Neuronal stem cell (in vitro differentiated cells): ENCODE measurements at regions not wholly inside any gene's neighbourhood (a gene's known extent, or its start where the extent isn't known, plus 50 kb on each side); places are given as distances from the start of the nearest gene placed in this dataset.

Experiments
- DNase-seq: peaks from one replicate; pipeline ENCODE4 v3.0.0-alpha.2; 2013; ENCODE audit warnings: low spot score
- H2AFZ ChIP-seq: one replicate; pipeline ENCODE4 v1.6.1; 2013; ENCODE audit warnings: mild to moderate bottlenecking, low read length, inconsistent platforms
- H2AK5ac ChIP-seq: 2 replicates; pipeline ENCODE4 v1.6.1; 2013; ENCODE audit warnings: low read depth, mild to moderate bottlenecking, inconsistent platforms, low read length, moderate library complexity, mixed read lengths
- H2BK120ac ChIP-seq: 2 replicates; pipeline ENCODE4 v1.6.1; 2013; ENCODE audit warnings: low read depth, mild to moderate bottlenecking, inconsistent platforms, low read length, moderate library complexity, mixed read lengths
- H2BK12ac ChIP-seq: one replicate; pipeline ENCODE4 v1.6.1; 2013; ENCODE audit warnings: low read length, inconsistent platforms
- H2BK15ac ChIP-seq: 2 replicates; pipeline ENCODE4 v1.6.1; 2013; ENCODE audit warnings: mild to moderate bottlenecking, low read length, inconsistent platforms, mixed read lengths
- H2BK5ac ChIP-seq: one replicate; pipeline ENCODE4 v1.6.1; 2013; ENCODE audit warnings: inconsistent platforms, mild to moderate bottlenecking, low read length, moderate library complexity
- H3K14ac ChIP-seq: one replicate; pipeline ENCODE4 v1.6.1; 2013; ENCODE audit warnings: low read length, inconsistent platforms
- H3K18ac ChIP-seq: 2 replicates; pipeline ENCODE4 v1.6.1; 2013; ENCODE audit warnings: low read length, inconsistent platforms
- H3K23ac ChIP-seq: 2 replicates; pipeline ENCODE4 v1.6.1; 2013; ENCODE audit warnings: low read depth, mild to moderate bottlenecking, mixed read lengths, low read length, inconsistent platforms; ENCODE audit not compliant: poor library complexity
- H3K27ac ChIP-seq: replicated peaks from 3 replicates; pipeline ENCODE4 v1.5.1; 2013; ENCODE audit warnings: low read length, inconsistent platforms
- H3K27me3 ChIP-seq, 3 experiments: 2 replicates each; pipeline ENCODE4 v1.6.1; 2013; ENCODE audit warnings: low read length in 3 of 3, mild to moderate bottlenecking in 2 of 3, inconsistent platforms in 1 of 3, low read depth in 1 of 3, mixed read lengths in 1 of 3, moderate library complexity in 1 of 3; ENCODE audit not compliant: control insufficient read depth in 3 of 3, insufficient read depth in 3 of 3
- H3K36me3 ChIP-seq, 2 donors: replicated peaks in 1 of 2; 2 replicates each; pipeline ENCODE4 v1.6.1; 2013; ENCODE audit warnings: low read length in 2 of 2; ENCODE audit not compliant: control insufficient read depth in 2 of 2, insufficient read depth in 2 of 2
- H3K4ac ChIP-seq: 2 replicates; pipeline ENCODE4 v1.6.1; 2013; ENCODE audit warnings: inconsistent platforms, mild to moderate bottlenecking, low read length, moderate library complexity
- H3K4me1 ChIP-seq, 2 donors: 1 replicate in 1 of 2; 2 replicates in 1 of 2; pipeline ENCODE4 v1.6.1; 2013; ENCODE audit warnings: low read length in 2 of 2, low read depth in 1 of 2; ENCODE audit not compliant: control insufficient read depth in 2 of 2, insufficient read depth in 1 of 2
- H3K4me2 ChIP-seq: one replicate; pipeline ENCODE4 v1.6.1; 2013; ENCODE audit warnings: mild to moderate bottlenecking, low read length, inconsistent platforms; ENCODE audit not compliant: insufficient read depth, poor library complexity, severe bottlenecking
- H3K4me3 ChIP-seq, 2 donors: 2 replicates each; pipeline ENCODE4 v1.5.1; 2013; ENCODE audit warnings: low read length in 2 of 2, mild to moderate bottlenecking in 2 of 2, inconsistent platforms in 1 of 2, moderate library complexity in 1 of 2
- H3K79me1 ChIP-seq: one replicate; pipeline ENCODE4 v1.6.1; 2013; ENCODE audit warnings: low read depth, mild to moderate bottlenecking, inconsistent platforms, low read length, moderate library complexity
- H3K9ac ChIP-seq: one replicate; pipeline ENCODE4 v1.6.1; 2013; ENCODE audit warnings: mild to moderate bottlenecking, low read depth, low read length, inconsistent platforms; ENCODE audit not compliant: poor library complexity
- H3K9me3 ChIP-seq, 2 donors: replicated peaks in 1 of 2; 2 replicates each; pipeline versions ENCODE3 to v1.6.1; 2013; ENCODE audit warnings: low read length in 2 of 2, mild to moderate bottlenecking in 2 of 2, inconsistent platforms in 1 of 2, low read depth in 1 of 2, mixed read lengths in 1 of 2, moderate library complexity in 1 of 2; ENCODE audit not compliant: control insufficient read depth in 2 of 2, insufficient read depth in 1 of 2
- H4K8ac ChIP-seq: one replicate; pipeline ENCODE4 v1.6.1; 2013; ENCODE audit warnings: low read depth, mild to moderate bottlenecking, inconsistent platforms, low read length, moderate library complexity
- H4K91ac ChIP-seq: one replicate; pipeline ENCODE4 v1.6.1; 2013; ENCODE audit warnings: low read length, low read depth, mild to moderate bottlenecking, inconsistent platforms; ENCODE audit not compliant: poor library complexity
- WGBS, 2 donors: extraction: QIAGEN DNeasy Blood & Tissue Kit; methylation state at CpG; one replicate each; pipeline ENCODE4 v1.1.7; 2013; ENCODE audit warnings: missing lambda C conversion rate in 2 of 2, mixed read lengths in 1 of 2; ENCODE audit not compliant: insufficient read length in 2 of 2, insufficient replicate concordance in 1 of 2; ENCODE audit errors: extremely low coverage in 2 of 2; 5-methylcytosine and 5-hydroxymethylcytosine counted together

DNA sequence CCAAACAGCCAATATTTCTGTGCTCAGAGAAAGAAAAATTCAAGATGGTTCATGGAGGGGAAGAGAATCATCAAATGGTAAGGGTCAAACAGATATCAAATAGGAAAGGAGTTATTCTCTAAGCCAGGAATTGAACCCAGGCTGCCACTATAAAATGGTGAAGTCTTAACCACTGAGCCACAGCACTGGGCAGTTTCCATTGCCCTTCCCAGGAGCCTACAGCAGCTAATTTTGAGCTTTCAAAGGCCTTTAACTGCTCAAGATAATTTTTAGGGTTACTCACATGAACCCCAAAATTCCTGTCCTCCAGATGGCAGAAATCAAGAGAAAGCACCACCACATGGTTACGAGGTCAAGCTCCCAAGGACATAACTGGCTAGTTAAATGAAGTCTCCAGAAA, 176.2 kb downstream of the KIF18A start:
- H2BK120ac ChIP-seq, result no peak overlapping the region
- H2BK15ac ChIP-seq, result no peak overlapping the region
- no peak overlapping the region for H2AK5ac ChIP-seq
- peaks cover 0 to 9% of the 10 kb centered on the region in 2 donors for H3K4me1 ChIP-seq
- H3K4me2 ChIP-seq, result no peak overlapping the region
- no peak overlapping the region for H2AFZ ChIP-seq
- no peak overlapping the region for H2BK12ac ChIP-seq
- H2BK5ac ChIP-seq, result no peak overlapping the region
- no peak overlapping the region for H3K14ac ChIP-seq
- H3K23ac ChIP-seq, result no peak overlapping the region
- H3K27me3 ChIP-seq, result no peaks in the 10 kb centered on the region
- no peak overlapping the region for H4K91ac ChIP-seq
- H3K9ac ChIP-seq, result no peak overlapping the region
- no peak overlapping the region for H3K27ac ChIP-seq
- H3K18ac ChIP-seq, result no peak overlapping the region
- no peaks in the 10 kb centered on the region for H3K9me3 ChIP-seq
- no peak overlapping the region for H3K4ac ChIP-seq
- no peak overlapping the region for H3K4me3 ChIP-seq
- H4K8ac ChIP-seq, result no peak overlapping the region
- no peaks in the 10 kb centered on the region for H3K79me1 ChIP-seq
- H3K36me3 ChIP-seq, result no peaks in the 10 kb centered on the region
- no CpG with 5 or more reads among the region's 1 CpG for WGBS, 2 donors
- no peak for DNase-seq

DNA sequence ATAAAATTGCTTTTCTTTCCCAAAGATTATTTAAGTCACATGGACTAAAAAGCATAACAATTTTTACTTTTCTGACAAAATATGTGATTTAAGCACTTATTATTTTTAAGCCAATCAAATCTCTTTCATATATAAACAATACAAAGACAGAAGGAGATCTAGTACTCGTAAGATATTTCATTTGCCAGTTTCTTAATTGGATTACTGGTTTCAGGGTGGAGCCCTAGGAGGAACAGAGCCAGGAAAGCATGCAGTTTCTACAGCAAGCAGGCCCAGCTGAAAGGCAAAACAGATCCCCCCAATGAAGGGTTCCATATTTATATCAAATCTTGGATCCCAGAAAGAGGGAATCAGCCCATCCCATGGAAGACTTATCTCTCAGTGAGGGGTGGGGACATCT, 177.0 kb downstream of the KIF18A start:
- Histone ChIP-seq H3K27ac (no peak overlapping the region), H4K91ac (no peak overlapping the region), H2BK12ac (no peak overlapping the region), H3K4ac (no peak overlapping the region), H4K8ac (no peak overlapping the region), H2BK5ac (no peak overlapping the region), H3K79me1 (no peaks in the 10 kb centered on the region), H3K23ac (no peak overlapping the region), H3K27me3 (no peaks in the 10 kb centered on the region), H2BK120ac (no peak overlapping the region), H3K18ac (no peak overlapping the region), H3K4me1 (peaks cover 0 to 9% of the 10 kb centered on the region in 2 donors), H3K14ac (no peak overlapping the region), H3K4me3 (no peak overlapping the region), H2AK5ac (no peak overlapping the region), H3K9me3 (no peaks in the 10 kb centered on the region), H3K36me3 (no peaks in the 10 kb centered on the region), H2BK15ac (no peak overlapping the region), H3K9ac (no peak overlapping the region), H3K4me2 (no peak overlapping the region), H2AFZ (no peak overlapping the region)
- DNase-seq, result no peak
- no CpG with 5 or more reads among the region's 1 CpG for WGBS, 2 donors

GRCh38 chr11:27928809-27929208, 179.1 kb downstream of the KIF18A start:
- Histone ChIP-seq H4K8ac (no peak overlapping the region), H2BK5ac (no peak overlapping the region), H3K27ac (no peak overlapping the region), H3K9ac (no peak overlapping the region), H3K14ac (no peak overlapping the region), H2BK15ac (no peak overlapping the region), H3K23ac (no peak overlapping the region), H3K27me3 (no peaks in the 10 kb centered on the region), H3K4me1 (peaks cover 0 to 9% of the 10 kb centered on the region in 2 donors), H2AK5ac (no peak overlapping the region), H3K4me2 (no peak overlapping the region), H3K18ac (no peak overlapping the region), H3K4ac (no peak overlapping the region), H2AFZ (peak overlapping the region; percentile 15), H3K36me3 (no peaks in the 10 kb centered on the region), H3K4me3 (no peak overlapping the region), H3K9me3 (no peaks in the 10 kb centered on the region), H2BK120ac (no peak overlapping the region), H4K91ac (no peak overlapping the region), H2BK12ac (no peak overlapping the region), H3K79me1 (no peaks in the 10 kb centered on the region)
- DNase-seq, result no peak
- no CpG with 5 or more reads among the region's 1 CpG for WGBS, 2 donors

DNA sequence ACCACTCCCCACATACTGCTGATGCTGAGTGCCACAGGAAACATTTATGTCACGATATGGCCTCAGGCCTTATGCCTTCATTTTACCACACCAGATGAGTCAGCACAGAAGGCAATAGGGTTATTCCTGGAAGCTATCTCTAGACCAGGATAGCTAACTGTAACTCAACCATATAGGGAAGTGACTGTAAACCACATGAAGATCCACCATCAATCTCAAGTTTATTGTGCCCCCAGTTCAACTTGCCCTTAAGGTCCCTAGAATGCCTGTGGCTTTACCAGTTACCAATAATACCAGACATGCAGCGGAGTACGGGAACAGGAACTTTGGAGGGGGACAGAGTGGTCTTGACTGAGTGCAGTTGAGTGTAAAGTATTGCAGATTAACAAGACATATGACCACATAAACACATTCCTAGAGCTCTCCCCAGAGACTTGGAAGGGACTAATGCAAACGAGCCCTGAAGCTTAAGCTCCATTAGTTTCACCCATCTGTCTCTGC, 180.9 kb downstream of the KIF18A start:
- no peaks in the 10 kb centered on the region for H3K27me3 ChIP-seq
- no peaks in the 10 kb centered on the region for H3K79me1 ChIP-seq
- H3K27ac ChIP-seq, result no peak overlapping the region
- H3K4me1 ChIP-seq, result no peaks in the 10 kb centered on the region
- no peak overlapping the region for H3K14ac ChIP-seq
- no peak for DNase-seq
- H3K18ac ChIP-seq, result no peak overlapping the region
- no peak overlapping the region for H3K4ac ChIP-seq
- no peak overlapping the region for H3K23ac ChIP-seq
- H4K8ac ChIP-seq, result no peak overlapping the region
- H3K4me2 ChIP-seq, result no peak overlapping the region
- no peak overlapping the region for H2AK5ac ChIP-seq
- no peak overlapping the region for H3K4me3 ChIP-seq
- no CpG with 5 or more reads among the region's 4 CpGs for WGBS, 2 donors
- no peak overlapping the region for H3K9ac ChIP-seq
- no peak overlapping the region for H4K91ac ChIP-seq
- H2BK5ac ChIP-seq, result no peak overlapping the region
- H2BK12ac ChIP-seq, result no peak overlapping the region
- no peak overlapping the region for H2BK120ac ChIP-seq
- no peak overlapping the region for H2BK15ac ChIP-seq
- H3K9me3 ChIP-seq, result no peaks in the 10 kb centered on the region
- no peak overlapping the region for H2AFZ ChIP-seq
- no peaks in the 10 kb centered on the region for H3K36me3 ChIP-seq
